GM21367 (cell line): ENCODE measurements at regions not wholly inside any gene's neighbourhood (a gene's known extent, or its start where the extent isn't known, plus 50 kb on each side); places are given as distances from the start of the nearest gene placed in this dataset.

ENCODE experiments used
- ATAC-seq: cut with Tn5 transposase; IDR thresholded peaks from one replicate; pipeline ENCODE4 v1.9.1; 2021; ENCODE audit not compliant: unreplicated experiment

DNA sequence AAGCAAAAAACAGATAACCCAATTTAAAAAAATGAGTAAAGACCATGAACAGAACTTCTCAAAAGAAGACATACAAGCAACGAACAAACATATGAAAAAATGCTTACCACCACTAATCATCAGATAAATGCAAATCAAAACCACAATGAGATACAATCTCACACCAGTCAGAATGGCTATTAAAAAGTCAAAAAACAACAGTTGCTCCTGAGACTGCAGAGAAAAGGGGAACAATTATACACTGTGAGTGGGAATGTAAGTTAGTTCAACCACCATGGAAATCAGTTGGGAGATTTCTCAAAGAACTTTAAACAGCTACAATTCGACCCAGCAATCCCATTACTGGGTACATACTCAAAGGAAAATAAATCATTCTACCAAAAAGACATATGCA, 131.6 kb downstream of the PTGER3 start:
- ATAC-seq: no peak

DNA sequence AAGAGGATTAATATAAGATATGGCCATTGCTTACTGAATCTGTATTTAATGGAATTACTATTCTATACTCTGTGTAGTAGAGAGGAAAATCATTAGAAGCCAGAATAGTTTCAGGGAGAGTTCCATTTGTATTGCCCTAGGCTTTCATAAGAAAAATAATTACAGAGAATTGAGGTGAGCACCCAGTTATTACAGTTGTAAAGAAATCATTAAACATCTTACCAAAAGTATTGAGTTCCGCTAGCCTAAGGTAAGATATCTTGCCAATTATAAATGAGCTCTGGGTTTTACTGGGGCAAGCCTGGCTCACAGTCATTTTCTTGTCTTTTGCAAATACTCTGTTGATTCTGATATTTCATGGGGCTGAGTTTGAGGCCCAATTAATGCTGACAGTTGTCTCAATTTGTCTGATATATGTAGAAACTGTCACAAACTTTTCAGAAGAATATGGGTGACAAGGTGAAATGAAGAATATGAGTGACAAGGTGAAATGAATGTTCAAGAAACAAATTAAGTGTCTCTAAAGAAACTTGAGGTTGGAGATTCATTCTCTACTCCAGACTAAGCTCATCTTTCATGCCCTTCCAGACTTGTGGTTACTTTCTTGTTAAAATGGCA, 127.8 kb downstream of the PTGER3 start:
- ATAC-seq: no peak
